GM23338 (cell line): ENCODE measurements at regions not wholly inside any gene's neighbourhood (a gene's known extent, or its start where the extent isn't known, plus 50 kb on each side); places are given as distances from the start of the nearest gene placed in this dataset.

Source experiments
- ATAC-seq: fragments of 200-7000 bp; cut with Tn5 transposase; 3 replicates; pipeline ENCODE4 v1.9.1; 2020
- DNase-seq: peaks from one replicate; pipeline ENCODE4 v3.0.0-alpha.2; 2015; ENCODE audit warnings: low spot score
- H2AFZ ChIP-seq: fragments of 200-600 bp; sonication (generic); 2 replicates; pipeline ENCODE4 v1.8.0; 2016; ENCODE audit warnings: antibody characterized with exemption, mild to moderate bottlenecking, moderate library complexity
- H3F3A ChIP-seq: fragments of 200-600 bp; sonication (generic); replicated peaks from 2 replicates; pipeline ENCODE4 v1.8.0; 2017; ENCODE audit warnings: antibody characterized with exemption, mixed run types, low read depth
- H3K27ac ChIP-seq: fragments of 200-600 bp; sonication (generic); 2 replicates; pipeline ENCODE4 v1.6.1; 2016; ENCODE audit warnings: low read depth
- H3K27me3 ChIP-seq: fragments of 200-600 bp; sonication (generic); 2 replicates; pipeline ENCODE4 v1.8.0; 2016; ENCODE audit warnings: mild to moderate bottlenecking, mixed run types, moderate library complexity; ENCODE audit not compliant: insufficient read depth
- H3K36me3 ChIP-seq: fragments of 200-600 bp; sonication (generic); 2 replicates; pipeline ENCODE4 v1.8.0; 2016; ENCODE audit warnings: mild to moderate bottlenecking; ENCODE audit not compliant: insufficient read depth
- H3K4me1 ChIP-seq: fragments of 200-600 bp; sonication (generic); 2 replicates; pipeline ENCODE4 v1.8.0; 2016; ENCODE audit warnings: mild to moderate bottlenecking, moderate library complexity; ENCODE audit not compliant: insufficient read depth
- H3K4me2 ChIP-seq: fragments of 200-600 bp; sonication (generic); 2 replicates; pipeline ENCODE4 v1.7.1; 2017; ENCODE audit warnings: mixed run types
- H3K4me3 ChIP-seq: fragments of 200-600 bp; sonication (generic); 2 replicates; pipeline ENCODE4 v1.6.1; 2016; ENCODE audit warnings: mixed run types
- H3K79me2 ChIP-seq: fragments of 200-600 bp; sonication (generic); replicated peaks from 2 replicates; pipeline ENCODE4 v1.8.0; 2017; ENCODE audit warnings: mild to moderate bottlenecking; ENCODE audit not compliant: insufficient read depth
- H3K9me2 ChIP-seq: fragments of 200-600 bp; sonication (generic); 2 replicates; pipeline ENCODE4 v1.8.0; 2017; ENCODE audit not compliant: insufficient read depth
- H4K20me1 ChIP-seq: fragments of 200-600 bp; sonication (generic); replicated peaks from 2 replicates; pipeline ENCODE4 v1.8.0; 2017; ENCODE audit warnings: mild to moderate bottlenecking; ENCODE audit not compliant: insufficient read depth
- H3K27ac Mint-ChIP-seq: 2 replicates; pipeline ENCODE4 v1.8.0; 2020; ENCODE audit warnings: inconsistent platforms, mild to moderate bottlenecking, moderate library complexity, mixed read lengths
- H3K27me3 Mint-ChIP-seq: 3 replicates; pipeline ENCODE4 v1.8.0; 2022; ENCODE audit warnings: low read depth, mild to moderate bottlenecking, moderate library complexity, mixed read lengths, inconsistent platforms; ENCODE audit not compliant: insufficient read depth, poor library complexity
- H3K36me3 Mint-ChIP-seq: 3 replicates; pipeline ENCODE4 v1.8.0; 2021; ENCODE audit warnings: low read depth, mild to moderate bottlenecking, inconsistent platforms, moderate library complexity, mixed read lengths
- H3K4me1 Mint-ChIP-seq: 3 replicates; pipeline ENCODE4 v1.8.0; 2020; ENCODE audit warnings: mild to moderate bottlenecking, inconsistent platforms, mixed read lengths
- H3K4me3 Mint-ChIP-seq: 3 replicates; pipeline ENCODE4 v1.8.0; 2021; ENCODE audit warnings: moderate library complexity, mild to moderate bottlenecking, inconsistent platforms, mixed read lengths
- H3K9me3 Mint-ChIP-seq: 3 replicates; pipeline ENCODE4 v1.8.0; 2020; ENCODE audit warnings: moderate library complexity, mild to moderate bottlenecking, inconsistent platforms, mixed read lengths
- CREB1 ChIP-seq: fragments of 250-450 bp; sonication (Bioruptor Pico); IDR thresholded peaks from 2 replicates; pipeline ENCODE4 v1.5.0; 2020; ENCODE audit warnings: low read depth, mild to moderate bottlenecking, moderate library complexity
- CTCF ChIP-seq, 2 experiments: fragments of 200-600 bp in 1 of 2; sonication (generic) in 1 of 2; conservative IDR thresholded peaks; 2 replicates each; pipeline versions ENCODE4 v1.5.1 to v1.6.1; 2016 to 2017; ENCODE audit warnings: antibody characterized with exemption in 2 of 2, low read depth in 2 of 2, mild to moderate bottlenecking in 2 of 2, moderate library complexity in 1 of 2
- ETS1 ChIP-seq: IDR thresholded peaks from 2 replicates; pipeline ENCODE4 v1.6.1; 2016; ENCODE audit warnings: antibody characterized with exemption
- EZH2 ChIP-seq: fragments of 200-600 bp; sonication (generic); IDR thresholded peaks from one replicate; pipeline ENCODE4 v1.8.0; 2017; ENCODE audit warnings: antibody characterized with exemption, mild to moderate bottlenecking, low read depth; ENCODE audit not compliant: unreplicated experiment
- JUNB ChIP-seq: IDR thresholded peaks from one replicate; pipeline ENCODE4 v1.6.1; 2016; ENCODE audit warnings: antibody characterized with exemption; ENCODE audit not compliant: unreplicated experiment
- NANOG ChIP-seq: IDR thresholded peaks from 2 replicates; pipeline ENCODE4 v1.6.1; 2016; ENCODE audit warnings: antibody characterized with exemption, borderline replicate concordance
- POLR2AphosphoS5 ChIP-seq: IDR thresholded peaks from 2 replicates; pipeline ENCODE4 v1.6.1; 2016; ENCODE audit warnings: antibody characterized with exemption, low read depth
- REST ChIP-seq: IDR thresholded peaks from one replicate; pipeline ENCODE4 v1.6.1; 2018; ENCODE audit warnings: antibody characterized with exemption; ENCODE audit not compliant: unreplicated experiment
- ZNF114 ChIP-seq: fragments of 250-450 bp; sonication (Bioruptor Pico); IDR thresholded peaks from 2 replicates; pipeline ENCODE4 v1.5.0; 2020; ENCODE audit warnings: mild to moderate bottlenecking, moderate library complexity
- ZNF331 ChIP-seq: fragments of 250-450 bp; sonication (Bioruptor Pico); IDR thresholded peaks from 2 replicates; pipeline ENCODE4 v1.5.0; 2020; ENCODE audit warnings: low read depth, mild to moderate bottlenecking, moderate library complexity

GRCh38 chr3:23750573-23751210, 55.1 kb upstream of the UBE2E1 start:
- no peaks in the 10 kb centered on the region for H3K9me2 ChIP-seq
- peak overlapping the region; percentile 55; the same call in 1 of the 2 replicates for H3K27ac ChIP-seq
- DNase-seq (no peak), ATAC-seq (no peak)
- no peaks in the 10 kb centered on the region; the same call in 2 of the 3 replicates for H3K9me3 Mint-ChIP-seq
- H3K4me3 ChIP-seq, result peak overlapping the region; percentile 30; the same call in 1 of the 2 replicates
- no peaks in the 10 kb centered on the region for H3K36me3 ChIP-seq
- H3K36me3 Mint-ChIP-seq, result no peaks in the 10 kb centered on the region
- H3K4me3 Mint-ChIP-seq, result peak overlapping the region; percentile 57
- H3K27ac Mint-ChIP-seq, result peak overlapping the region; percentile 25; the same call in 1 of the 2 replicates
- no peaks in the 10 kb centered on the region for H3K79me2 ChIP-seq
- peak overlapping the region; percentile 4; the same call in 1 of the 2 replicates for H2AFZ ChIP-seq
- peaks cover 48% of the 10 kb centered on the region for H3K4me1 Mint-ChIP-seq
- TF ChIP-seq POLR2AphosphoS5 (no peak), EZH2 (no peak), CREB1 (CRISPR knock-in tag) (no peak), JUNB (no peak), CTCF (conservative IDR thresholded peaks at IDR 0.05; ENCODE audit: low read depth in 2 of 2) (no peak), ETS1 (no peak), NANOG (no peak), ZNF331 (no peak), REST (no peak), ZNF114 (no peak)
- H3K4me2 ChIP-seq, result peak overlapping the region; percentile 61
- H3K27me3 Mint-ChIP-seq, result peaks cover 3% of the 10 kb centered on the region
- H3F3A ChIP-seq, result no peaks in the 10 kb centered on the region
- no peaks in the 10 kb centered on the region for H4K20me1 ChIP-seq
- H3K27me3 ChIP-seq, result peaks cover 15% of the 10 kb centered on the region
- peaks cover 46% of the 10 kb centered on the region for H3K4me1 ChIP-seq
